ENCODE measurements at regions not wholly inside any gene's neighbourhood (a gene's known extent, or its start where the extent isn't known, plus 50 kb on each side); places are given as distances from the start of the nearest gene placed in this dataset.
A peak's percentile ranks its signal among the peaks of the same experiment; 100 is the strongest.

DNA sequence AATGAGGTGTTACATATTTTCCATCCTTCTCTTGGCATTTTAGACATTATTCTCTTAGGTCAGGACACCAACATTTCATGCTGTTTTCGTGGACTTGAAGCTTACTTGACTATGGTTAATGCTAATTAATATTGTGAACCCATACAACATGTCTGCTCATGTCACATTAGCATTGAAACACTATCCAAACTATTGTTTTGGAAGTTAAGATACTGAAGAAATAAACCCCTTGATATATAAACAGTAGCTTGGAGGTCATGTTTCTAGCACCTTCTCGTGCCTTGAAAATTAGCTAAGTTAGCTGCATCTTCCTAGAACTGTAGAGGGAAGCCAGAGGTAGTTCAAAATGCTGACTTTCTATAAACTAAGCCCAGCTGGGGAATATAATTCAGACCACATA lies 288.8 kb downstream of the LTN1 start:
- no peak overlapping the region for H3K4me3 ChIP-seq (ENCODE audit: low read depth, low read length)
- DNase-seq (ENCODE audit: low read depth): no peak
- TF ChIP-seq, protein P1, sequence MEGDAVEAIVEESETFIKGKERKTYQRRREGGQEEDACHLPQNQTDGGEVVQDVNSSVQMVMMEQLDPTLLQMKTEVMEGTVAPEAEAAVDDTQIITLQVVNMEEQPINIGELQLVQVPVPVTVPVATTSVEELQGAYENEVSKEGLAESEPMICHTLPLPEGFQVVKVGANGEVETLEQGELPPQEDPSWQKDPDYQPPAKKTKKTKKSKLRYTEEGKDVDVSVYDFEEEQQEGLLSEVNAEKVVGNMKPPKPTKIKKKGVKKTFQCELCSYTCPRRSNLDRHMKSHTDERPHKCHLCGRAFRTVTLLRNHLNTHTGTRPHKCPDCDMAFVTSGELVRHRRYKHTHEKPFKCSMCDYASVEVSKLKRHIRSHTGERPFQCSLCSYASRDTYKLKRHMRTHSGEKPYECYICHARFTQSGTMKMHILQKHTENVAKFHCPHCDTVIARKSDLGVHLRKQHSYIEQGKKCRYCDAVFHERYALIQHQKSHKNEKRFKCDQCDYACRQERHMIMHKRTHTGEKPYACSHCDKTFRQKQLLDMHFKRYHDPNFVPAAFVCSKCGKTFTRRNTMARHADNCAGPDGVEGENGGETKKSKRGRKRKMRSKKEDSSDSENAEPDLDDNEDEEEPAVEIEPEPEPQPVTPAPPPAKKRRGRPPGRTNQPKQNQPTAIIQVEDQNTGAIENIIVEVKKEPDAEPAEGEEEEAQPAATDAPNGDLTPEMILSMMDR (conservative IDR thresholded peaks at IDR 0.05; ENCODE audit: low read depth, low read length): no peak

DNA sequence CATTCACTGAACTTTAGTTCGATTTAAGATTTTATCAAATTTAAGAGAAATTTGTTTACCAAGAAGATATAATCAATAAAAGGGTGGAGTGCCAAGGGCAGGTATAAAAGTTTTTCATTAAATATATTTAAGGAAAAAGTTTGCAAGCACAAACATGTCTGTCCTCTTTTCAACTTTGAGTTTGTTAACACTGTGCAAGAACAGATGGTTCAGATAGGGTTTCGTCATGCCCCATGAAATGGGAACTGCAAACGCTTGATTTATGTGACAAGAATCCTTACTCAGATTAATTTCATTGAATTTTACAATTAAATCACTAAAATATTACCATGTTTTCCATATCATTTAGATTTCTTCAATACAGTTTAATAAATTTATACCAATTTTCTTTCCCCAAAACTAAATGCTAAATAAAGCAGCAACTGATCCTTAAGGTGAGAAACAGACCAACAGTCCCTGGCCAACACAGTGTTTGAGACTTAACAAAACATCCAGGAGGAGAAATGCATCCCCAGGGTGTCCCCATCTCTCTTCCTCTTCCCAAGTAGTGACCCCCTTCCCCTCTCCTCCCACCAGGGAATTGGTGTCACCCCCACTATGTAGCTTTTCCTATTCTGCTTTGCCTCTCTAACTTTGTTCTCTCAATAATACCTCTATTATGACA lies 292.9 kb downstream of the LTN1 start:
- H3K4me3 ChIP-seq (ENCODE audit: low read depth, low read length): no peak overlapping the region
- DNase-seq (ENCODE audit: low read depth): no peak
- TF ChIP-seq, protein P1 (conservative IDR thresholded peaks at IDR 0.05; ENCODE audit: low read depth, low read length): no peak

DNA sequence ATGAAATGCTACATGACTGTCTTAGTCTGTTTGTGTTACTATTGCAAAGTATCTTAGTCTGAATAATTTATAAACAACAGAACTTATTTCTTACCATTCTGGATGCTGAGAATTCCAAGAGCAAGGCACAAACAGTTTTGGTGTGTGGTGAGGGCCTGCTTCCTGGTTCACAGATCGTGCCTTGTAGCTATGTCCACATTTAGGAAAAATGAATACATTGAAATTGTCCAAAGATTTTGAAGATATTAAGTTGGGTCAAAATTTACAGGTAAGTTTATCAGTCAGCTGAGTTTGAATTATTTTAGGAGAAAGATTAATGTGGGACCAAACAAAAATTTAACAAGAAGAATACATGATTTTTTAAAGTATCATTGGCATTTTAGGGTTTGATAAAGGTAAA lies 293.5 kb downstream of the LTN1 start:
- no peak overlapping the region for H3K4me3 ChIP-seq (ENCODE audit: low read depth, low read length)
- TF ChIP-seq, protein P1 (conservative IDR thresholded peaks at IDR 0.05; ENCODE audit: low read depth, low read length): no peak
- DNase-seq (ENCODE audit: low read depth): no peak

DNA sequence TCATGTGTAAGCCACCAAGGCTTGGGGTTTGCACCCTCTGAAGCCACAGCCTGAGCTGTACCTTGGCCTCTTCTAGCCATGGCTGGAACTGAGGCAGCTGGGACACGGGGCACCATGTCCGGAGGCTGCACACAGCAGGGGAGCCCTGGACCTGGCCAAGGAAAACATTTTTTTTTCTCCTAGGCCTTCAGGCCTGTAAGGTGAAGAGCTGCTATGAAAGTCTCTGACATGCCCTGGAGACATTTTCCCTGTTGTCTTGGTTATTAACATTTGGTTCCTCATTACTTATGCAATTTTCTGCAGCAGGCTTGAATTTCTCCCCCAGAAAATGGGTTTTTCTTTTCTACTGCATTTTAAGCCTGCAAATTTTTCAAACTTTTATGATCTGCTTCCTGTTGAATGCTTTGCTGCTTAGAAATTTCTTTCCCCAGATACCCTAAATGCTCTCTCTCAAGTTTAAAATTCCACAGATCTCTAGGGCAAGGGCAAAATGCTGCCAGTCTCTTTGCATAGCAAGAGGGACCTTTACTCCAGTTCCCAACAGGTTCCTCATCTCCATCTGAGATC lies 295.8 kb downstream of the LTN1 start:
- H3K4me3 ChIP-seq (ENCODE audit: low read depth, low read length): no peak overlapping the region
- TF ChIP-seq, protein P1 (conservative IDR thresholded peaks at IDR 0.05; ENCODE audit: low read depth, low read length): no peak
- peak; percentile 11 for DNase-seq (ENCODE audit: low read depth)

DNA sequence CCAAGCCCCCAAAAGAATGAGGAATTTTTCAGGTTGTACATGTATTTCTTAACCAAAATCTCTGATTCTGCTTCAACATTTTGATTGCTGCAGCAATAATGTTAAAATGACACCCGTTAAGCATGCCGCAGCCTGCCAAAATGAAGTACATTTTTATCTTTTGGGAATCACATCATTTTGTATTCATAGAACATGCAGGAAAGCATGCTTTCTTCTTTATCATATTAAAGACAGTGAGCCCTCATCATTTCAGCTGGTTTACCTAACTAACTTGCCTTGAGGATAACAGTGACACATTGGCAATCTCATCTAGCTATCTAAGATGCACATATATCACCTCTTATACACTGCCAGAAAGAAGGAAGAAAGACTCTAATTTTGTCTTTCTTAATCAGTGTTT lies 299.2 kb downstream of the LTN1 start:
- no peak overlapping the region for H3K4me3 ChIP-seq (ENCODE audit: low read depth, low read length)
- DNase-seq (ENCODE audit: low read depth): no peak
- TF ChIP-seq, protein P1 (conservative IDR thresholded peaks at IDR 0.05; ENCODE audit: low read depth, low read length): no peak

DNA sequence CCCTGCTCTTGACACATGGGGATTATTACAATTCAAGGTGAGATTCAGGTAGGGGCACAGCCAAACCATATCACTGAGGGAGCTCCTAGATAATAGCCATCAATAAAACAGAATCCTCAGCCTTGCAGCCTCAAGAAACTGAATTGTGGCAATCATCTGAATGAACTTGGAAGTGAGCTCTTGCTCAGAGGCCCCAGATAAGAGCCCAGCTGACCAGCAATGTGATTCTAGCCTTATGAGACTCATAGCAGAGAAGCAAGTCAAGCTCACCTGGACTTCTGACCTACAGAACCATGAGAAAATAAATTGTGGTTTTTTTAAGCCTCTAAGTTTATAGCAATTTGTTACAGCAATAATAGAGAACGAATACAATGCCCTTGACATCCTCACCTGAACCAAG lies 302.5 kb downstream of the LTN1 start:
- TF ChIP-seq, protein P1 (conservative IDR thresholded peaks at IDR 0.05; ENCODE audit: low read depth, low read length): no peak
- no peak overlapping the region for H3K4me3 ChIP-seq (ENCODE audit: low read depth, low read length)
- DNase-seq (ENCODE audit: low read depth): no peak

DNA sequence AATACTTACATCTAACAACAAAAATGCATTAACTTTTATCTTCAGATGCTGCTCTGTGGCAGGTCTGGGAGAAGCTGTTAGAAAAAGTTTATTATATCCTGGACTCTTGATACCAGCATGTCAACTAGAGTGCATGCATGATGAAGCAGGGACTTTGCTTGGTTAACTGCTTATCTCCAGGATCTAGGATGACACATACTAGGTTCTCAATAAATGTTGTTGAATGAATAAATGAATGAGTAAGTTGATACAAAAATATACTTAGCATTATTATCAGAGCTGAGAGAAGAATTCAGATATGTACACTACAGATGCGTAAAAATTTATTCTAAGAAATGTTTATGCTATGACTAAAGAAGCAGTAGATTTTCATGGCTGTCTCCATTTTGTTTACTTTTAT lies 304.3 kb downstream of the LTN1 start:
- TF ChIP-seq, protein P1 (conservative IDR thresholded peaks at IDR 0.05; ENCODE audit: low read depth, low read length): no peak
- no peak for DNase-seq (ENCODE audit: low read depth)
- no peak overlapping the region for H3K4me3 ChIP-seq (ENCODE audit: low read depth, low read length)

Data from choroid plexus epithelial cell (primary cell).